Thyroid gland (tissue), 4 donors: ENCODE measurements at regions not wholly inside any gene's neighbourhood (a gene's known extent, or its start where the extent isn't known, plus 50 kb on each side); places are given as distances from the start of the nearest gene placed in this dataset.

Experiments used
- DNase-seq, 2 donors: peaks; one replicate each; pipeline ENCODE4 v3.0.0-alpha.2; 2019
- H3K27ac ChIP-seq, 3 donors: fragments of 200-600 bp; sonication (generic); 1 replicate in 2 of 3; 2 replicates in 1 of 3; pipeline ENCODE4 v1.5.1; 2016 to 2019; ENCODE audit warnings: mild to moderate bottlenecking in 1 of 3, moderate library complexity in 1 of 3
- H3K27me3 ChIP-seq: fragments of 200-600 bp; sonication (generic); one replicate; pipeline ENCODE4 v1.5.1; 2019
- H3K36me3 ChIP-seq, 2 donors: fragments of 200-600 bp; sonication (generic); one replicate each; pipeline ENCODE4 v1.5.1; 2016 to 2019
- H3K4me1 ChIP-seq, 2 donors: fragments of 200-600 bp; sonication (generic); one replicate each; pipeline ENCODE4 v1.5.1; 2017 to 2019
- H3K4me3 ChIP-seq, 3 donors: fragments of 200-600 bp; sonication (generic); replicated peaks in 1 of 3; 1 replicate in 2 of 3; 2 replicates in 1 of 3; pipeline ENCODE4 v1.5.1; 2016; ENCODE audit warnings: mild to moderate bottlenecking in 1 of 3
- H3K9me3 ChIP-seq: fragments of 200-600 bp; sonication (generic); one replicate; pipeline ENCODE4 v1.5.1; 2017
- POLR2A ChIP-seq, 2 donors: fragments of 450-650 bp; IDR thresholded peaks; one replicate each; pipeline ENCODE4 v1.6.1; 2017; ENCODE audit warnings: antibody characterized with exemption in 2 of 2, mild to moderate bottlenecking in 2 of 2, moderate library complexity in 1 of 2
- WGBS, 2 donors: methylation state at CpG; one replicate each; pipeline ENCODE4 v1.1.5; 2017; 5-methylcytosine and 5-hydroxymethylcytosine counted together
- intact Hi-C: fragments of 100-400 bp; cut with DNase I; formaldehyde crosslinking; loops from one replicate; pipeline ENCODE4 v1.15.1; 2023
- TF ChIP-seq, protein P1 (sequence below), 6 experiments: fragments of 200-600 bp in 3 of 6; fragments of 450-650 bp in 3 of 6; sonication (generic) in 3 of 6; IDR thresholded peaks; one replicate each; pipeline ENCODE4 v1.5.1; 2016 to 2019; ENCODE audit warnings: antibody characterized with exemption in 6 of 6, mild to moderate bottlenecking in 2 of 6, inconsistent platforms in 1 of 6, moderate library complexity in 1 of 6

GRCh38 chr5:107781451-107781850 is 110.7 kb upstream of the EFNA5 start:
- Histone ChIP-seq H3K27me3 (no peaks in the 10 kb centered on the region), H3K36me3 (no peaks in the 10 kb centered on the region), H3K9me3 (no peaks in the 10 kb centered on the region), H3K4me1 (no peaks in the 10 kb centered on the region), H3K4me3 (no peak overlapping the region), H3K27ac (no peak overlapping the region)
- intact Hi-C loops = no loop called here
- WGBS, 2 donors = 14 to 48% methylated on average over 1 of the region's 1 CpG
- TF ChIP-seq, protein P1, sequence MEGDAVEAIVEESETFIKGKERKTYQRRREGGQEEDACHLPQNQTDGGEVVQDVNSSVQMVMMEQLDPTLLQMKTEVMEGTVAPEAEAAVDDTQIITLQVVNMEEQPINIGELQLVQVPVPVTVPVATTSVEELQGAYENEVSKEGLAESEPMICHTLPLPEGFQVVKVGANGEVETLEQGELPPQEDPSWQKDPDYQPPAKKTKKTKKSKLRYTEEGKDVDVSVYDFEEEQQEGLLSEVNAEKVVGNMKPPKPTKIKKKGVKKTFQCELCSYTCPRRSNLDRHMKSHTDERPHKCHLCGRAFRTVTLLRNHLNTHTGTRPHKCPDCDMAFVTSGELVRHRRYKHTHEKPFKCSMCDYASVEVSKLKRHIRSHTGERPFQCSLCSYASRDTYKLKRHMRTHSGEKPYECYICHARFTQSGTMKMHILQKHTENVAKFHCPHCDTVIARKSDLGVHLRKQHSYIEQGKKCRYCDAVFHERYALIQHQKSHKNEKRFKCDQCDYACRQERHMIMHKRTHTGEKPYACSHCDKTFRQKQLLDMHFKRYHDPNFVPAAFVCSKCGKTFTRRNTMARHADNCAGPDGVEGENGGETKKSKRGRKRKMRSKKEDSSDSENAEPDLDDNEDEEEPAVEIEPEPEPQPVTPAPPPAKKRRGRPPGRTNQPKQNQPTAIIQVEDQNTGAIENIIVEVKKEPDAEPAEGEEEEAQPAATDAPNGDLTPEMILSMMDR (IDR thresholded peaks at IDR 0.05) = no peak
- TF ChIP-seq POLR2A (IDR thresholded peaks at IDR 0.05) = no peak
- DNase-seq = no peak

DNA sequence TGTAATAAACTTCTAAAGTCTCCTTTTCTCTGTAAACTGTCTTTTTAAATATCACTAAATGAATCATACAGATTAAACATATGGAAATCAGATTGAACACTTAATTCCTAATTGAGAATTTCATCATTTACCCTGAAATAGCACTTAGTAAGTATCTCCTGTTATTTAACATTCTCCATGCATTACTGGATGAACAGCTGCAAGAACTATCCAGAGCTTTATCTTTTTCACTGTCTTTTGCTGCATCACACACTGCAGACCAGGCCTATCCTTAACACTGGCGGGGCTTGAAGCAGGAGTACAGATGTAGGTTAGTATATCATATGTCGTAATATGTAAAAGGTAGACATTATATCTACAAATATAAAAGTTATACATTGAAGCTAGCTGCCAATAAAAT is 108.7 kb upstream of the EFNA5 start:
- intact Hi-C loops = no loop called here
- Histone ChIP-seq H3K27ac (no peak overlapping the region), H3K4me3 (no peak overlapping the region), H3K4me1 (no peaks in the 10 kb centered on the region), H3K9me3 (no peaks in the 10 kb centered on the region), H3K27me3 (no peaks in the 10 kb centered on the region), H3K36me3 (no peaks in the 10 kb centered on the region)
- 95 to 96% methylated on average over 2 of the region's 2 CpGs for WGBS, 2 donors
- TF ChIP-seq, protein P1 (IDR thresholded peaks at IDR 0.05) = no peak
- TF ChIP-seq POLR2A (IDR thresholded peaks at IDR 0.05) = no peak
- DNase-seq = no peak

DNA sequence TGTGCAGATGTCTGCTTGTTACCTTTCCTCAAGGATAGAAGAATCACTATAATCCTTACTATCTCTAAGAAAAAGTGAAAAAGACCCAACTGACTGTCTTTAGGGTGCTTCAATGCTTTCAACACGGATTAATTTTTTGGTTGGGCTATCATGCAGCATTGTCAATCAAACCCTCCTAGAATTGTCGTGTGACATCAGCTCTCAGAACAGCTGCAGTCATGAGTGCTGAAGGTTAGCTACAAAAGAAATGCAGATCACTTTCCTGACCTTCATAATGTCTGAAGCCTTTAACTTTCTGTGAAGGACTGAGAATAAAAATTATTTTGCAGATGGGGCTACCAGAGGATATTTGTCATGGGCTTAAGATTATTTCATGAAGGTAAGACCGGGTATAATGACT is 107.9 kb upstream of the EFNA5 start:
- H3K27me3 ChIP-seq = no peaks in the 10 kb centered on the region
- no peak overlapping the region for H3K27ac ChIP-seq
- H3K4me3 ChIP-seq = no peak overlapping the region
- TF ChIP-seq POLR2A (IDR thresholded peaks at IDR 0.05) = no peak
- TF ChIP-seq, protein P1 (IDR thresholded peaks at IDR 0.05) = no peak
- H3K36me3 ChIP-seq = no peaks in the 10 kb centered on the region
- intact Hi-C loops = no loop called here
- DNase-seq = no peak
- H3K9me3 ChIP-seq = no peaks in the 10 kb centered on the region
- WGBS, 2 donors = 79 to 82% methylated on average over 3 of the region's 3 CpGs
- H3K4me1 ChIP-seq = no peaks in the 10 kb centered on the region

- Histone ChIP-seq H3K27me3 (no peaks in the 10 kb centered on the region), H3K36me3 (no peaks in the 10 kb centered on the region), H3K27ac (no peak overlapping the region), H3K4me3 (no peak overlapping the region), H3K9me3 (no peaks in the 10 kb centered on the region), H3K4me1 (peaks cover 0 to 8% of the 10 kb centered on the region in 2 donors)
- WGBS, 2 donors = 83 to 88% methylated on average over 6 of the region's 6 CpGs
- intact Hi-C loops = no loop called here
- no peak for DNase-seq
- TF ChIP-seq POLR2A (IDR thresholded peaks at IDR 0.05) = no peak
- TF ChIP-seq, protein P1 (IDR thresholded peaks at IDR 0.05) = no peak
These were observed 106.4 kb upstream of the EFNA5 start for GRCh38 chr5:107776922-107777740.

GRCh38 chr5:107776506-107776905 is 105.8 kb upstream of the EFNA5 start:
- Histone ChIP-seq H3K27me3 (no peaks in the 10 kb centered on the region), H3K4me3 (no peak overlapping the region), H3K4me1 (peaks cover 0 to 8% of the 10 kb centered on the region in 2 donors), H3K9me3 (no peaks in the 10 kb centered on the region), H3K27ac (no peak overlapping the region), H3K36me3 (no peaks in the 10 kb centered on the region)
- WGBS, 2 donors = 83 to 87% methylated on average over 3 of the region's 3 CpGs
- intact Hi-C loops = no loop called here
- TF ChIP-seq, protein P1 (IDR thresholded peaks at IDR 0.05) = no peak
- DNase-seq = no peak
